ENCODE measurements at regions not wholly inside any gene's neighbourhood (a gene's known extent, or its start where the extent isn't known, plus 50 kb on each side); places are given as distances from the start of the nearest gene placed in this dataset.

GRCh38 chr14:105847400-105847799 is 321.0 kb downstream of the TMEM121 start:
- no peak for TF ChIP-seq CTCF (IDR thresholded peaks at IDR 0.05; ENCODE audit: low read depth, low read length)
- H3K27me3 ChIP-seq (ENCODE audit: insufficient read depth, low read depth, severe bottlenecking) = peaks cover 81% of the 10 kb centered on the region
- no peaks in the 10 kb centered on the region for H3K36me3 ChIP-seq
- H3K4me3 ChIP-seq (ENCODE audit: low read depth, low read length) = no peak overlapping the region
- H3K9me3 ChIP-seq (ENCODE audit: severe bottlenecking) = no peaks in the 10 kb centered on the region
- DNase-seq = no peak
- H3K27ac ChIP-seq = no peak overlapping the region

DNA sequence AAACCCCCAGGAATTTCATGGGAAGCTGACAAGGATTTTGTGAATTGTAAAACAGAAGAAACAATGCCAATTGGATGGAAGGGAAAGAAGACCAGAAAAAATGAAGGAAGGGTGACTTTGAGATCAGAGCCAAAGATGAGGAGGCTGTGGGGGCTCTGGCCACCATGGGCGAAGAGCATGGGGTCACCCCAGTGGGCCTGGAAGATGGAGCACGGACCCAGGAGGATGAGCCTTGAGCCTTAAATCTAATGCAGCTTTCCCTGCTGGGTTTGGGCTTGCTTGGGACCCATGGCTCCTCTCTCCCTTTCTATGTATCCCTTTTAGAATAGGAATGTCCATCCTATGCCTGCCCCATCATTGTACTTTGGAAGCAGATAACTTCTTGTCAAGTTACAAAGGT is 322.2 kb downstream of the TMEM121 start:
- Histone ChIP-seq H3K9me3 (ENCODE audit: severe bottlenecking) (no peaks in the 10 kb centered on the region), H3K27ac (no peak overlapping the region), H3K36me3 (no peaks in the 10 kb centered on the region), H3K4me3 (ENCODE audit: low read depth, low read length) (no peak overlapping the region), H3K27me3 (ENCODE audit: insufficient read depth, low read depth, severe bottlenecking) (peaks cover 81% of the 10 kb centered on the region)
- no peak for TF ChIP-seq CTCF (IDR thresholded peaks at IDR 0.05; ENCODE audit: low read depth, low read length)
- DNase-seq = no peak

GRCh38 chr14:105849933-105850626 is 323.7 kb downstream of the TMEM121 start:
- H3K36me3 ChIP-seq = no peaks in the 10 kb centered on the region
- TF ChIP-seq CTCF (IDR thresholded peaks at IDR 0.05; ENCODE audit: low read depth, low read length) = no peak
- no peak overlapping the region for H3K4me3 ChIP-seq (ENCODE audit: low read depth, low read length)
- H3K9me3 ChIP-seq (ENCODE audit: severe bottlenecking) = no peaks in the 10 kb centered on the region
- DNase-seq = no peak
- no peak overlapping the region for H3K27ac ChIP-seq
- peaks cover 84% of the 10 kb centered on the region for H3K27me3 ChIP-seq (ENCODE audit: insufficient read depth, low read depth, severe bottlenecking)

GRCh38 chr14:105850853-105851581 is 324.6 kb downstream of the TMEM121 start:
- Histone ChIP-seq H3K36me3 (no peaks in the 10 kb centered on the region), H3K9me3 (ENCODE audit: severe bottlenecking) (no peaks in the 10 kb centered on the region), H3K4me3 (ENCODE audit: low read depth, low read length) (no peak overlapping the region), H3K27ac (no peak overlapping the region), H3K27me3 (ENCODE audit: insufficient read depth, low read depth, severe bottlenecking) (peaks cover 84% of the 10 kb centered on the region)
- DNase-seq = no peak
- no peak for TF ChIP-seq CTCF (IDR thresholded peaks at IDR 0.05; ENCODE audit: low read depth, low read length)

GRCh38 chr14:105851716-105852377 is 325.5 kb downstream of the TMEM121 start:
- no peak overlapping the region for H3K4me3 ChIP-seq (ENCODE audit: low read depth, low read length)
- peaks cover 83% of the 10 kb centered on the region for H3K27me3 ChIP-seq (ENCODE audit: insufficient read depth, low read depth, severe bottlenecking)
- no peaks in the 10 kb centered on the region for H3K9me3 ChIP-seq (ENCODE audit: severe bottlenecking)
- no peaks in the 10 kb centered on the region for H3K36me3 ChIP-seq
- no peak for DNase-seq
- no peak overlapping the region for H3K27ac ChIP-seq
- no peak for TF ChIP-seq CTCF (IDR thresholded peaks at IDR 0.05; ENCODE audit: low read depth, low read length)
